ENCODE measurements at regions not wholly inside any gene's neighbourhood (a gene's known extent, or its start where the extent isn't known, plus 50 kb on each side); places are given as distances from the start of the nearest gene placed in this dataset.

- H3K4me3 ChIP-seq (ENCODE audit: low read length), result no peak overlapping the region
- H3F3A ChIP-seq (ENCODE audit: insufficient read depth, low read length), result no peaks in the 10 kb centered on the region
- TF ChIP-seq CTCF (IDR thresholded peaks at IDR 0.05; ENCODE audit: low read length), result no peak
- no peak for TF ChIP-seq EZH2 (optimal IDR thresholded peaks at IDR 0.05; ENCODE audit: low read depth, low read length)
- TF ChIP-seq EZH2phosphoT487 (IDR thresholded peaks at IDR 0.05; ENCODE audit: low read length), result no peak
- H3K4me1 ChIP-seq (ENCODE audit: low read length), result no peaks in the 10 kb centered on the region
- no peaks in the 10 kb centered on the region for H4K20me1 ChIP-seq (ENCODE audit: insufficient read depth, low read length)
- no peak overlapping the region for H3K9ac ChIP-seq (ENCODE audit: low read length)
- no peak overlapping the region for H3K4me2 ChIP-seq (ENCODE audit: low read depth, low read length)
- H3K27ac ChIP-seq (ENCODE audit: low read length), result no peak overlapping the region
- DNase-seq, result no peak
- H3K36me3 ChIP-seq (replicated peaks; ENCODE audit: insufficient read depth, low read length), result no peaks in the 10 kb centered on the region
- H3K79me2 ChIP-seq (ENCODE audit: low read length), result no peaks in the 10 kb centered on the region
- H3K9me3 ChIP-seq (replicated peaks; ENCODE audit: insufficient read depth, low read length), result no peaks in the 10 kb centered on the region
- H3K9me2 ChIP-seq (replicated peaks; ENCODE audit: insufficient read depth, low read length), result no peaks in the 10 kb centered on the region
- H2AFZ ChIP-seq (ENCODE audit: low read length), result no peak overlapping the region
- no peaks in the 10 kb centered on the region for H3K27me3 ChIP-seq (replicated peaks; ENCODE audit: insufficient read depth, low read length)
Measured at GRCh38 chr9:89760123-89760522, 155.3 kb downstream of the GADD45G start.

DNA sequence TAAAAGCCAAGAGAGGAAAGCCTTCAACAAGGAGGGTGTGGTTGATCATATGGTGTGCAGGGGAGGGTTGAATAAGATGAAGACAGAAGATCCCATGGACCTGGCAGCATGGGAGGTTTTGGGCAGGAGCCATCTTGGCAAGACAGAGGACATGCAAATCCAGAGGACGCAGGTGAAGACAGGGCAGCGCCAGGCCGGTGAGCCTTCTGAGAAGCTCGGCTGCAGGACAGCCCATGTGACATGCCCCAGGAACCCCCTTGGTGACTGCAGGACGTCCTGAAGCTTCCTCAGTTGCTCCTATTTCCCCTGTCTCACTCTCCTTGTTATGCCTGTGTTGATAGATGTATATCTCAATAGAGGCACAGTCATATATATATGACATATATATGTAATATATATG lies 159.4 kb downstream of the GADD45G start:
- TF ChIP-seq EZH2phosphoT487 (IDR thresholded peaks at IDR 0.05; ENCODE audit: low read length), result no peak
- TF ChIP-seq EZH2 (optimal IDR thresholded peaks at IDR 0.05; ENCODE audit: low read depth, low read length), result no peak
- no peak for TF ChIP-seq CTCF (IDR thresholded peaks at IDR 0.05; ENCODE audit: low read length)
- H3K9me3 ChIP-seq (replicated peaks; ENCODE audit: insufficient read depth, low read length), result no peaks in the 10 kb centered on the region
- H3K79me2 ChIP-seq (ENCODE audit: low read length), result no peaks in the 10 kb centered on the region
- no peaks in the 10 kb centered on the region for H4K20me1 ChIP-seq (ENCODE audit: insufficient read depth, low read length)
- H3K4me3 ChIP-seq (ENCODE audit: low read length), result no peak overlapping the region
- no peak overlapping the region for H3K9ac ChIP-seq (ENCODE audit: low read length)
- no peaks in the 10 kb centered on the region for H3K4me1 ChIP-seq (ENCODE audit: low read length)
- no peak overlapping the region for H3K4me2 ChIP-seq (ENCODE audit: low read depth, low read length)
- no peaks in the 10 kb centered on the region for H3K36me3 ChIP-seq (replicated peaks; ENCODE audit: insufficient read depth, low read length)
- no peak for DNase-seq
- H3K9me2 ChIP-seq (replicated peaks; ENCODE audit: insufficient read depth, low read length), result no peaks in the 10 kb centered on the region
- H3K27ac ChIP-seq (ENCODE audit: low read length), result no peak overlapping the region
- H2AFZ ChIP-seq (ENCODE audit: low read length), result no peak overlapping the region
- no peaks in the 10 kb centered on the region for H3F3A ChIP-seq (ENCODE audit: insufficient read depth, low read length)
- no peaks in the 10 kb centered on the region for H3K27me3 ChIP-seq (replicated peaks; ENCODE audit: insufficient read depth, low read length)

- no peaks in the 10 kb centered on the region for H3F3A ChIP-seq (ENCODE audit: insufficient read depth, low read length)
- no peak overlapping the region for H3K9ac ChIP-seq (ENCODE audit: low read length)
- no peak overlapping the region for H2AFZ ChIP-seq (ENCODE audit: low read length)
- H3K4me1 ChIP-seq (ENCODE audit: low read length), result no peaks in the 10 kb centered on the region
- H3K9me3 ChIP-seq (replicated peaks; ENCODE audit: insufficient read depth, low read length), result no peaks in the 10 kb centered on the region
- H3K36me3 ChIP-seq (replicated peaks; ENCODE audit: insufficient read depth, low read length), result no peaks in the 10 kb centered on the region
- no peak for DNase-seq
- H3K4me3 ChIP-seq (ENCODE audit: low read length), result no peak overlapping the region
- no peak overlapping the region for H3K27ac ChIP-seq (ENCODE audit: low read length)
- no peaks in the 10 kb centered on the region for H4K20me1 ChIP-seq (ENCODE audit: insufficient read depth, low read length)
- no peaks in the 10 kb centered on the region for H3K9me2 ChIP-seq (replicated peaks; ENCODE audit: insufficient read depth, low read length)
- TF ChIP-seq EZH2phosphoT487 (IDR thresholded peaks at IDR 0.05; ENCODE audit: low read length) (no peak), CTCF (IDR thresholded peaks at IDR 0.05; ENCODE audit: low read length) (no peak), EZH2 (optimal IDR thresholded peaks at IDR 0.05; ENCODE audit: low read depth, low read length) (no peak)
- no peaks in the 10 kb centered on the region for H3K27me3 ChIP-seq (replicated peaks; ENCODE audit: insufficient read depth, low read length)
- no peak overlapping the region for H3K4me2 ChIP-seq (ENCODE audit: low read depth, low read length)
- no peaks in the 10 kb centered on the region for H3K79me2 ChIP-seq (ENCODE audit: low read length)
Measured at GRCh38 chr9:89765211-89765946, 160.6 kb downstream of the GADD45G start.
